Peyer's patch (tissue), 4 donors: ENCODE measurements at regions not wholly inside any gene's neighbourhood (a gene's known extent, or its start where the extent isn't known, plus 50 kb on each side); places are given as distances from the start of the nearest gene placed in this dataset.

Experiments
- CTCF ChIP-seq, 6 experiments: fragments of 450-650 bp in 4 of 6; fragments of 200-600 bp in 2 of 6; sonication (generic) in 1 of 6; IDR thresholded peaks; one replicate each; pipeline ENCODE4 v1.5.1; 2017 to 2019; ENCODE audit warnings: antibody characterized with exemption in 6 of 6, mild to moderate bottlenecking in 3 of 6, moderate library complexity in 1 of 6
- POLR2A ChIP-seq, 2 donors: fragments of 450-650 bp; IDR thresholded peaks; one replicate each; pipeline ENCODE4 v1.5.1; 2017; ENCODE audit warnings: antibody characterized with exemption in 2 of 2, mild to moderate bottlenecking in 2 of 2, moderate library complexity in 2 of 2

DNA sequence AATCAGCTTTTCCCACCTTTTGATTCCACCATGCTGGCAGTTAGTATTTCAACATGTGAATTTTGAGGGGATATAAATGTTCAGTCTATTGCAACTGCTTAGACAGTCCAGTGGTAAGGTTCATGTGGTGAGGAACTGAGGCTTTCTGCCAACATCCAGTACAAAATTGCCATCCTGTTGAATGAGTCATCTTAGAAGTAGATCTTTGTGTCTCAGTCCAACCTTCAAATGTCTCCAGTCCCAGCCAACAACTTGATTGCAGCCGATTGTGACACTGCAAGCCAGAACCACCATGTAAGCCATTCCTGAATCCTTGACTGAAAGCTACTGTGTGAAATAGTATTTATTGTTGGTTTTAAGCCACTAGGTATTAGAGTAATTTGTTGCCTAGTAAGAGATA, 331.5 kb upstream of the GRIN3A start:
- no peak for TF ChIP-seq CTCF (IDR thresholded peaks at IDR 0.05)
- no peak for TF ChIP-seq POLR2A (IDR thresholded peaks at IDR 0.05)
